GM12873 (cell line): ENCODE measurements at regions not wholly inside any gene's neighbourhood (a gene's known extent, or its start where the extent isn't known, plus 50 kb on each side); places are given as distances from the start of the nearest gene placed in this dataset.

Source experiments
- CTCF ChIP-seq: IDR thresholded peaks from 2 replicates; pipeline ENCODE4 v1.5.1; 2012; ENCODE audit warnings: low read depth, mild to moderate bottlenecking, moderate library complexity, low read length, control low read depth; ENCODE audit not compliant: insufficient read depth; ENCODE audit errors: missing control alignments

- TF ChIP-seq CTCF = no peak
Observed at GRCh38 chr4:54439831-54440243, 210.7 kb downstream of the PDGFRA start.

GRCh38 chr4:54440394-54441136 is 211.5 kb downstream of the PDGFRA start:
- TF ChIP-seq CTCF = peak; percentile 46

- TF ChIP-seq CTCF = no peak
Observed at GRCh38 chr4:54445866-54446265, 211.9 kb upstream of the KIT start.

GRCh38 chr4:54446581-54446980 is 211.2 kb upstream of the KIT start:
- TF ChIP-seq CTCF = no peak

- no peak for TF ChIP-seq CTCF
Observed at GRCh38 chr4:54447304-54447703, 210.5 kb upstream of the KIT start.

GRCh38 chr4:54449999-54450398 is 207.8 kb upstream of the KIT start:
- no peak for TF ChIP-seq CTCF

- TF ChIP-seq CTCF = no peak
Observed at GRCh38 chr4:54473077-54473545, 184.6 kb upstream of the KIT start.

- no peak for TF ChIP-seq CTCF
Observed at GRCh38 chr4:54473798-54474197, 184.0 kb upstream of the KIT start.
